ENCODE measurements at regions not wholly inside any gene's neighbourhood (a gene's known extent, or its start where the extent isn't known, plus 50 kb on each side); places are given as distances from the start of the nearest gene placed in this dataset.

DNA sequence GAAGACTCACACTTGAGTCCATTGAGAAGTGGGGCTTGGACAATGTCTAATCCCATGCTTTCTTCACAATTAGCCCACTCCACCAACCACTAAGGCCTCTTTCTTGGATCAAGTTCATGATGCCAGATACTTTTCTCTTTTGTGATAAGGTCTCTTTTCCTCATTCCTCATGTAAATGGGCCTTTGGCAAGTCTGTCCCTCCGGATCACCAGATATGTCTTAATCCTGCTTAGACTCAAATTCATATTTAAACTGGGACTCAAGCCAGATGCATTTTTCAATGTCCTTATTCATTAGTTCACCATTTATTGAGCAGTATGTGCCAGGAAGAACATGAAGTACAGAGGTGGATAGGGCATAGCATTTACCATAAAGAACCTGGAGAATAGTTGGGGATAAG, 671.1 kb downstream of the TBL1XR1 start:
- no peak for DNase-seq

DNA sequence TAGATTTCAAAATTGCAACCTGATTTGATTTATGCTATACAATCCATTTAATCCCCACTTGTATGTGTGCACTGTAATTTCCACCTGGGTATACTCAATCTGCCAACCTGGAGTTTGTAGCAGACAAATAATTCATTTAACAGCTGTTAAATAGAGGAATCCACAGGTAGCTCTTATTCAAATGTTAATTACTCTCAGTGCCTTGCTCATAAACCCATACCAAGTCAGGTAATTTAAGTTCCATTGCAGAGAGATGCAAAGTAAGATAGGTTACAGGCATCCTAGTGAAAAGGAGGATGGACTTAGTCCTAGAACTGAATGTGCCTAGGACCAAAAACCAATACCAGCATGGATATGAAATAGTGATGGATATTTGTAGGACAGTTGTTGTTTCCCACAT, 674.2 kb downstream of the TBL1XR1 start:
- no peak for DNase-seq

DNA sequence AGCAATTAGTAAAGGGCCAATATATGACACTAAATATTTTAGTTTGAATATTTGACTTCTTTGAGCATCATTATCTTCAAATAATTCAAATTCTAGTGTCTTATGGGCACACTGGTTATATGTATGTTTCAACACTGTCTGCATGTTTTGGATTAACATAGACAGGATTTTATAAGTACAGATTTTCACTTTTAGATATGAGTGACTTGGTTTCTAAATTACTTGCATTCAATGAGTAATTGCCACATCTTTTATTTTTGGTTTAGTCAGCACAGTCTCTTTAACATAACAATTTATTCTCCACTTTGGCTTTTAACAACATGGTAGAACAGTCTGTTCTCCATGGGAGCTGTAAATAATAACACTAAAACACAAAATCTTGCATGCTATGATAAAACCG, 674.8 kb downstream of the TBL1XR1 start:
- no peak for DNase-seq

DNA sequence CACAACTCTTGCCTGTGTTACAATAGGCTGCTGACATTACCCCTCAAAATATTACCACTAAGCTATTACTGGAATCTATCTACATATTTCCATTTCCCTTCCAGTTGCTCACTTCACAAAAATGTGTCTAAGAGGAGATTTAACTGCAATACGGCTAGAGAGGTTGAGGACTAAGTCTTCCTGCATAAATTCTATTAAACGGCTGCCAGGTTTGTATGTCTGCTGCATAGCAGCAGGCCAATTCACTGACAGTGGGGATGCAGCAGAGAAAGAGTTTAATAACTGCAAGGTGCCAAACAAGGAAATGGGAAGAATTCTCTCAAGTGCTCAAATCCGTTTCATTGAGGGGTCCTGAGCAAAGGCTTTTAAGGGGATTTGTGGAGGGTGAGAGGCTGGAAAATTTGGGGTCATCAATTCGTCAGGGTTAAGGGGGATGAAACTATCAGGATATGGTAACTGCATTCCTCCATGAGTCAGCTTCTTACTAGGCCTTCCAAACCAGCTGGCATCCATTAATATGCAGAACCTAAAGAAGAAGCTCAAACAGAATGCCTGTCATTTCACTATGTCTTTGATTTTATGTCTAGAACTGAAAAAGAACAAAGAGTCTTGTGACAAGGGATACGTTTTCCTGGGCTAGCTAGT, 675.6 kb downstream of the TBL1XR1 start:
- DNase-seq = no peak

DNA sequence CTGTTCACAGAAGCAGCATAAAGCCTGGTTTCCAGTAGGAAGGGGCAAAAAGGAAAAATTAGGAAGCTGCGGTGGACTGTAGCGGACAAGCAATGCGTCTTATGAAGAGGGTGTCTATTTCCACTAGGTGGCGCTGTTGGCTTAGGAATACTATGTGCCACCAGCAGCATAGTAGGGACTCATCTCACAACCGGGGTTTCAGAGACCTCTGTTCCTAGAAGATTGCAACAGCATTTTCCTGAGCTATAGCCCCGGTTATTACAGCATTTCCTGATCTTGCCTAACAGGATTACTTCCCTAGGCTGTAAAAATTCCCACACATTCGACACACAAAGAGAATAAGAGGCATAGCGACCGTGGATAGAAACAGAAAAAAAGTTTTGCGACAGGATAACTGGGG, 683.0 kb downstream of the TBL1XR1 start:
- DNase-seq = peak; percentile 75

DNA sequence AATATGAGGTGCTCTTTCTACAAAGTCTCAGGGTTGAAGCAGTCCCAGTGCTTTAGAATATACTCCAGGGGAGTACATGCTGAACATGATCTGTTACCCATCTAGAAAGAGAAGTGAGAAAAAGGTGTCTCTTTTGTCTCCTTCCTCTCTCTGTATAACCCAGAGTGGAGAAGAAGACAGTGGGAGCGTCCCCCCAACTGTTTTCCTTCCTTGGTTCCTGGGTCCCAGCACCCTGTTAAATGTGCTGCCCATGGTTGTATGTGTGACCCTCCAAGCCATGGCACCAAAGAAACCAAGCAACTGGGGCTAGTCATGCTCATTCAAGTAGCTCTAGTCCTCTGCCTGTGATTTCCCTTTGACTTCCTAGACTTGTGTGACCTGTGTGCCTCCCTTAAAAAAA, 683.7 kb downstream of the TBL1XR1 start:
- peak; percentile 4 for DNase-seq

DNA sequence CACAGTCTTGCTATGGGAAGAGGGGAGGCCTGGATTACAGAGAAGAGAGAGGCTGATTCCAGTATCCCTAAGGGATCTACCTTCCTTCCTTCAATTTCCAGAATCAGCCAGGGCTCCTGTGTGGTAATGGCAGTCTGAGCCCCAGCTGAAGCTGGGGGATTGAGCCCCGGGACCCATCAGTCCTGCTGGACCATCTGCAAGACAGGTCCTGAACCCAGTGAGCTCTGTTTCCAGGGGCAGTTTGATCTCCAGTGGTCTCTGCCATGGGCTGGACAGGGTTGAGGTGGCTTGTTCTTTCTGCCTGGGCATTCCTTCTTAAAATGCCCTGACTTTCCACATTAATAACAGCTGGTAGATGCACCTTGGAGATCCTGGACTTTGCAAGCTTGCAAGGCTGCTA, 685.2 kb downstream of the TBL1XR1 start:
- no peak for DNase-seq

DNA sequence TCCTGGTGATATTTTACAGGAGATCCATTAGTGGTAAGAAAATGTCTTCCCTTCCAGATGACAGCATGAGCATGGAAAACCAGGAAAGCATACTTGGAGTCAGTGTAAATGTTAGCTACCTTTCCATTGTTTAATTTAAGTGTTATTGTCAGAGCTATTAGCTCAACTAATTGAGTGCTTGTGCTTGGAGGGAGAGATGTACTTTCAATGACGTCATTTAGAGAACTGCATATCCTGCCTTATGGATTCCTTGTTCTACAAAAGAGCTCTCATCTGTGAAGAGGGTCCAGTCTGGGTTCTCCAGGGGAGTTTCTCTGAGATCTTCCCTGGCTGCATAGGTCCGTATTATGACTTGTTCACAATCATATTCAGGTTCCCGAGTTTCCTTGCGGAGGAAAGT, 687.2 kb downstream of the TBL1XR1 start:
- DNase-seq = no peak

DNA sequence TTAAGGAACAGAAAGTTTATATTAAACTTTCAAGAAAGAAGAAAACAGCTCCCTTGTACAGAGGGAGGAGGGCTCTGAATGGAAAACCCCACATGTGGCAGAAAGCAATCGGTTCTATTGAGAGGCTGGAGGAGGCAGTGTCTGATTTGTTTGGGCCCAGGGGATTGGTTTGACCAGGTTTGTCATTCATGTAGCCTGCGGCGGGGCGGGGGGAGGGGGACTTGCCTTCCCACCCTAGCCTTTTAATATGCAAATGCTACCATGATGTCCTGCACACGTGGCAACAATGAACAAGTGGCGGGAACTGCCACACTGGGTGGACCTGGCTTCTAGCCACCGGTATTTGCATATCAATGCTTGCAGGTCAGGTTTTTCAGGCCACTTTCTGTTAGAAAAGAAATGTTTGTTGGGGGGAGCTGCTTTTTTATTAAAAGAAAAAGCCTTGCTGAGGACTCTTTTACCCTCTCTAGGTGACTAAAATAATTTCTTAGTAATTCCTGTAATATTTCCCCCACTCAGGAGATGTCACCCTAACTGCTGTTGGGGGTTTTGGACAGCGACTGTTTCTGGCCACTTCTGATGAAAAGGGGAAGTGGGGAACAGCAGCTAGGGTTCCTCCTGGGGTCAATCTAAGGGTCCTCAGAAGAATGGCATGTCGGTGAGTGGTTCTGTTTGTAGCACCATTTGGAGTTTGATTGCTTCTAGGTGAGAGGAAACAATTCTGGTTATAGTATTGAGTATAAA, 691.2 kb downstream of the TBL1XR1 start:
- DNase-seq = no peak

DNA sequence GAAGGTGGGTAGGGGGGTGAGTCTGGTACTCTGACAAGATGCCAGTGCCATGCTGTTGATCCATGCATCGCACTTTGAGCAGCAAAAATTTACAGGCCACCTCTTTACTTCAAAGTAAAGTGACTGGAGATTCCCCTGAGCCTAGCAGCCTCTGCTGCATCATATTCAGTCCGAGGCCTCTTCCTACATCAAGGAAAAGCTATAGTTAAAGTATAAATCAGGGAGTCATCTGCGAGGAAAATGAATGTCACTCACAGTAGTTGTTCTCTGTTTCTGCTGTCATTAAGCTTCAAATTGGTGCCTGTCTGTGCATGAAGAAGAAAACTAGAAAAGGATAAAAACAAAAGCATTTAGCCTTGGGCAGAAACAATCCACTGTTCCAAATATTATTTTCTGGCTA, 706.2 kb downstream of the TBL1XR1 start:
- no peak for DNase-seq

DNA sequence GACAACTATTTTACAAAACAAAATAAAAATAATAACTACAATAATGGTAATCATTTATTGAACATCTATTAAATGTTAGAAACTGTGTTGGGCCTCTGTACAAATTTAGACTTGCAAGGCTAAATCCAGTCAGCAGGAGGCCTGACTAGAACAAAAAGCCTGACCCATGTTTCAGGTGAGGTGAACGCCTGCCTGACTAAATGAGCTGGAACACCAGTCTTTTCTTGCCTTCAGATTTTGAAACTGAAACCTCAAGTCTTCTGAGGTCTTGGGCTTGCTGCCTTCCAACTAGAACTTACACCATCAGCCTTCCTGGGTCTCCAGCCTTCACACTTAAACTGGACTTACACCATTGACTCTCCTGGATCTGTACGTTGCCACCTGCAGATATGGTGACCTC, 706.9 kb downstream of the TBL1XR1 start:
- DNase-seq = no peak

DNA sequence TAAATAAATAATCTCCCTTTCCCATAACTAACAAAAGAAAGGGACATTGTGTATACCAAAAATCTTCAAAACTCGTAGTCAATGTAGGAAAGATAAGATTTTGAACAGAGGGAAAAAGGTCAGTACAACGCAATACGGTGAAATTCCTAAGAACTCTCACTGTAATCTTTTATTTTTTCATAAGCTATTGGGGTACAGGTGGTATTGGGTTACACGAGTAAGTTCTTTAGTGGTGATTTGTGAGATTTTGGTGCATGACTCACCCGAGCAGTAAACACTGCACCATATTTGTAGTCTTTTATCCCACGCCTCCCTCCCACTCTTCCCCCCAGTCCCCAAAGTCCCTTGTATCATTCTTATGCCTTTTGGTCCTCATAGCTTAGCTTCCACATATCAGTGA, 718.0 kb downstream of the TBL1XR1 start:
- no peak for DNase-seq

DNA sequence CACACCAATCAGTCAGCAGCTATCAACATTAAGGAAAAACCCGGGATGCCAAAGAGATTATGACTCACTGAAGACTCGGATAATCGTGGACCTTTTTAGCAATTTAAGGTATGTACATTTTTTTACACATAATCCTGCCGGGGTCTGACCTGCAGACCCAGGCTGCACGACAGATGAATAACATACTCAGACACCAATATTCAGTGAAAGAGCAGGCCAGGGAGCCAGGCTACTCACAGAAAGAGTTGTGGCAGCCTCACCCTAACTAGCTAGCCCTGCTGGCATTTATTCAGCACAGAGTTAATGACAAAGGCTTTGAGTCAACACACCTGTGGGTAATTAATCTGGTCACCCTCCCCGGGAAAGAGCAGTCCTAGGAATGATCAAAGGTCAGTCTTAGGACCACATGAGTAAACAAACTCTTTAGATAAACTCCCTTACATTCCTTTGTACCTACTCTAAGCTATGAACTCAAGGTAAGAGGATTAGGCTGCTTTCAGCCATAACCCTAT, 727.5 kb downstream of the TBL1XR1 start:
- DNase-seq = no peak

DNA sequence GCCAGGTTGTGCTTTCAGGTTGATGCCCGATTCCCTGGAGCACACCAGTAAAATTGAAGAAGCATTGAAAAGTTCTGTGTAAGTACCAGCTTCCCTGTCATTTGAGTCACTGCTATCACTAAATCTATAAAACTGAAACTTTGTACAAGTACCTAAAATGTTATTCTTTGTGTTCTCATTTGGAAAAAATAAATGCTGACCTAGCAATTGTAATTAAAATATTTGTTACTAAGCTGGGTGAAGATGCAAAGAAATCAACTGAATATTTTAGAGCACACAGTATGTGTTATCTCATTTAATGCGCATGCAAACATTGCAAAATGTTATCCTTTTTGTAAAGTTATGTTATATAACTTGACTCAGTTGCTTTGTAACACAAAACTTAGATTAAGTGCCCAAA, 733.7 kb downstream of the TBL1XR1 start:
- DNase-seq = no peak

DNA sequence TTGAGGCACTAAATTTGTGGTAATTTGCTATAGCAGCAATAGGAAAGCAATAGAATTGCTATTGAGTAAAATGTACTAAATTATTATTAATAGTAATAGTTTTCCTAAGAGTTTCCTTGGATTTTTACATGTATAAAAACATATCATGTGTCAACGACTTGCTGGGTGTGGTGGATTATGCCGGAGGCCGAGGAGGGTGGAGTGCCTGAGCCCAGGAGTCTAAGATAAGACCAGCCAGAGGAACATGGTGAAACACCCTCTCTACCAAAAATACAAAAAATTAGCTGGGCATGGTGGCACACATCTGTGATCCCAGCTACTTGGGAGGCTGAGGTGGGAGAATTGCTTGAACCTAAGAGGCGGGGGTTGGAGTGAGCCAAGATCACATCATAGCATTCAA, 749.9 kb downstream of the TBL1XR1 start:
- DNase-seq = peak; percentile 79

DNA sequence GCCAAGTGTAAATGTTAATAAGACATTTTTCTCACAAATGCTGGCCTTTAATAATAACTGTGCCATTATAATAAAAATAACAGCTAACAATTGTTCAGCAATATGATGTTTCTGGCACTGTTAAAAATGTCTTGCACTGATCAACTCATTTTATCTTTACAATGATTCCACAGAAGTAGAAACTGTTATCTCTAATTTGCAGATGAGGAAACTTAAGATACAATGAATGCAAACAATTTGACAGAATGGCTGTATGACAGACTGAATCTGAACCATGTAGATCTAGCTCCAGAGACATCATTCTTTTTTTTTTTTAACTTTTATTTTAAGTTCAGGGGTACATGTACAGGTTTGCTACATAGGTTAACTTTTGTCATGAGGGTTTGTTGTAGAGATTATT, 755.0 kb downstream of the TBL1XR1 start:
- DNase-seq = peak; percentile 62

DNA sequence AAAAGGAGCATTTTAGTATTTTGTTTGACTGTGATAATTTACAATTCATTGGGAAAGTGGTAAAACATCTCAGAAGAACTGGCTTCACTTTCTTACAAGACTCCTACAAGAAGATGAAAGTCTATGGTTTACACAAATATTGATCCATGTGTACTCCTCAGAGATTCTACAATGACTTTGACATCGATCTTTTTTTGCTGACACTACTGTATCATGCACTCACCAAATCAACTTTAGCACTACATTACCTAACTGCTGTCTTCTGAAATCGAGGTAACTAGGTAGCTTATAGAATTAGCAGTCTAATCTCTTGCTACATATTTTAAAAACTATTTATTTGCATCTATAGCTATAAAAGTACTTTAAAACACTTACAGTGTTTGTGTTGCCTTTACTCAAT, 757.6 kb downstream of the TBL1XR1 start:
- DNase-seq = no peak

DNA sequence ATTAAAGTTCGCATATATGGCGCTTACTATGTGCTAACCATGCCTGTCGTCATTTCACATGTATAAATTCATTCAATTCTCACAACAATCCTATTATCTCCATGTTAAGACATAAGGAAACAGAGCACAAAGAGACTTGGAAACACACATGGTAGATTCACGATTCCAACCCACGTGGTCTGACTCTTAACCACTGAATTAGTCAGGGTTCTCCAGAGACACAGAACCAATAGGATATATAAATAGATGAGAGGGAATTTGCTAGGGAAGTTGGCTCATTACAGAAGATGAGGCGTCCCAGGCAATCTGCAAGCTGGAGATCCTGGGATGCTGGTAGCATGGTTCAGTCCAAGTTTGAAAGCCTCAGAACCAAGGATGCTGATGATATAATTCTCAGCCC, 765.3 kb downstream of the TBL1XR1 start:
- no peak for DNase-seq

DNA sequence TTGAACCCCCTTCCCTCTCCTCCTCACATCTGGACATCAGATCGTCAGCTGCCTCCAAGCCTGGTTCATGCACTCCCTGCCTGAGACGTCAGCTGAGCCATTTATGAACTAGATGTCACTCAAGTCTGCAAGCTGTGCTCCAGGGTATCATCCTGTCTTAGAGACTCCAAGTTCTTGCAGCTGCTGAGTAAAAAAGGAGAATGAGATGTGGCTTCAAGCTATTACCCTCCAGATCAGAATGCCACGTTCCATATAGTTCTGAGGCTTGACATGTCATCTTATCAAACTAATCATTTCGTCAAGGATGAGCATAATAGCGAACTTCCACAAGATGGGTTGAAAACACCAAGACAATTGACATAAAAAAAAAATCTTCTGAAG, 766.3 kb downstream of the TBL1XR1 start:
- DNase-seq = no peak

DNA sequence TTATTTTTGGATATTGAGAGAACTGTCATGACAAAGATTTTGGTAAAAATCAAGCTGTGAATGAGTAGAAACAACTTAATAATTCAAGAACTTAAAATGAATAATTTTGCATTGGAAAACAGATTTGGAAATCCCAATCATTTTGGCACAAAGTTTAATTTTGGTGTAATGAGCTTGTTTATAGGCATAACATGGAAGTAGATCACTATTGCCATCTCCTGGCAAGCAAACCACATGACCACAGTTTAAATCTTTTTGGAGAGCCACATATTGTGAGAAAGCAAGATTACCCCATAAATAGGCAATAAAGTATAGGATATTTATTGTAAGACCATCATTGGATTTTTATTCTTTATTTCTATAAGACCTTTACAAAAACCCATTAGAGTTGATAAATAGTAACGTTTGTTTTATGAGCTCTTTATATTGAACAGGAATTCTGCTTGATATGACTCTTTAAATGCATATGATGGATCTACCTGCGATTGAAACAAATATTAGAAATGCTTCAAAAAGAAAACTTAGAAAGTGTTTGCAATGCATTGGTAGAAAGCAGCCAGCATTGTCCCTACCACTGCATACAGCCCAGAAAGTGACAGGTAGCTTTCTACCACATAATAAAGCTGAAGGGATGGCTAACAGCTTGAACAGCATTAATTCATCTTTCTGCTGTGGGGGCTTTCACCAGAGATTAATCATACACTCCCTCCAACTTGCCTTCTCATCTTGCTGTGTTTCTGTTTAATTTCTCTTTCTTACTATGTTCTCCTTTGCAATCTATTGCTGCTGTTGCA, 766.8 kb downstream of the TBL1XR1 start:
- DNase-seq = peak; percentile 32

DNA sequence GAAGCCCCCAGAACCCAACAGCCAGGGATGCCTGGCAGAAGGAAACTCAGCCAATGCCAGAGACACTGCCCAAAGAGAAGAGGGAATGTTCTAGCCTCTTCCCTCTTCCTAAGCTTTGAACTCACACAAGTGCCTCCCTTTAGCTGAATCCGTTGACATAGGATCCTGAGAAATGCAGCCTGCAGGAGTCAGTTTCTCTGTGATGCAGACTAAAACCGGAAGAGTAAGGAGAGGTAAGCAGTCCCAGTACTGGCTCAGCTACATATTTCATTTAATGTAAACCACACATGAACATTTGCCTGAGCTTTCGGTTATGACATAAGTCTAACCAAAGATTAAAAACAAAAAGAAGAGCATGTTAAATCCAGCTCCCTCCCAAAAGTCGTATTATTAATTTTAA, 768.7 kb downstream of the TBL1XR1 start:
- no peak for DNase-seq

DNA sequence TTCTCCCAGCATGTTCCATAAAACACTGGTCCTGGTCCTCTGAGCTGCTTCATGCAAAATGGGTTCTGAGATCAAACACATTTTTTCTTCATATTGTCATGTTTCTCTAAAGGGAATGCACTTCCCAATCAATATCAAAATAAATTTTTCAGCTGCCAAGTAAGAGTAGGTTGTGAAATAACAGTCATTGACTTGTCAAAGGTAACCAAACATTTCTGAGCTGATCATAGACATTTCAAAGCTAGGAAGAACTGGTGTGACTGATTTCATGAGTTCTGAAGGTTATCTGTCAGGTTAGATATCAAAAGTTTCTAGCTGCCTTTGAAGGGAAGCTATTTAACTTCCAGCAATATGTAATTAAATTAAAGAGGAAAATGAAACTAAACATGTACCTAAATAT, 770.9 kb downstream of the TBL1XR1 start:
- no peak for DNase-seq

DNA sequence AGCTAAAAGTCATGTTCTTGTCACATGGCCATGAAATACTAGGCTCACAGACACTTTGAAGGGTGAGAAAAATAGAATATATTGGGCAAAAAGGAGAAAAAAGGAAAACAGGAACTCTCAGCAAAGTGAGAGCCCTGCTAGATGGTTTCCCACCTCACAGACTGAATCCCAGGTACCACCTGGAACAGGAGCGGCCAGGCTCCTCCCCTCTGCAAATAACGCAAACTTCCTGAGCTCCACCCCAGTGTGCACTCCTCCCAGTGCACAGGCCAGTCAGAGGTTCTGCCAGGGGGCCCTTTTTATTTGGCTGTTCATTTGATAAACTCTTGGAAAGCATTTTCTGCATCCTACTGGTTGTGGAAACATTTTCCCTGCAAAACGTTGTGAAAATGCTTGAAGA, 780.4 kb downstream of the TBL1XR1 start:
- no peak for DNase-seq
